ENCODE measurements at regions not wholly inside any gene's neighbourhood (a gene's known extent, or its start where the extent isn't known, plus 50 kb on each side); places are given as distances from the start of the nearest gene placed in this dataset.

DNA sequence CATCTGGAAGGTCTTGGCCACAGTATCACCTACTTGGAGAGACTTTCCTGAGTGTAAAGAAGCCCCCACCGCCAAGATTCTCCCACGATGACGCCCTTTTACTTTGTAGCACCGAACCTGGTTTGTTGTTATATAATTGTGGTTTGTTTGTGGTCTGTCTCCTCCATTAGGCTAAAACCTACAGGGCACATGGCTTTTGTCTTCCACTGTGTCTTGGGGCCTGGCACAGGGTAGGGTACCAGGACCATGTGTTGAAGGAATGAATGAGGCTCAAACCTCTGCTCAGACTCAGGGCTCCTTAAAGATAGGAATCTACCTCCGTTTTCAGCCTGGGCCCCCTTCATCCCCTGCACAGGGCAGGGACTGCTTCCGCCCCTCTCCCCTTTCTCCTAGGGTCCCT, 59.4 kb upstream of the CCDC167 start:
- intact Hi-C loops (cut with DNase I; ENCODE audit: low total_unique reads), result no loop called here
- H3K4me3 ChIP-seq (ENCODE audit: low read depth, poor library complexity, severe bottlenecking), result no peak overlapping the region
- DNase-seq (ENCODE audit: low spot score in 2 of 2), result no peak
- 63 to 81% methylated on average over 6 of the region's 6 CpGs for WGBS, 2 donors
- no peak for TF ChIP-seq POLR2A (IDR thresholded peaks at IDR 0.05)
- TF ChIP-seq, protein P1, sequence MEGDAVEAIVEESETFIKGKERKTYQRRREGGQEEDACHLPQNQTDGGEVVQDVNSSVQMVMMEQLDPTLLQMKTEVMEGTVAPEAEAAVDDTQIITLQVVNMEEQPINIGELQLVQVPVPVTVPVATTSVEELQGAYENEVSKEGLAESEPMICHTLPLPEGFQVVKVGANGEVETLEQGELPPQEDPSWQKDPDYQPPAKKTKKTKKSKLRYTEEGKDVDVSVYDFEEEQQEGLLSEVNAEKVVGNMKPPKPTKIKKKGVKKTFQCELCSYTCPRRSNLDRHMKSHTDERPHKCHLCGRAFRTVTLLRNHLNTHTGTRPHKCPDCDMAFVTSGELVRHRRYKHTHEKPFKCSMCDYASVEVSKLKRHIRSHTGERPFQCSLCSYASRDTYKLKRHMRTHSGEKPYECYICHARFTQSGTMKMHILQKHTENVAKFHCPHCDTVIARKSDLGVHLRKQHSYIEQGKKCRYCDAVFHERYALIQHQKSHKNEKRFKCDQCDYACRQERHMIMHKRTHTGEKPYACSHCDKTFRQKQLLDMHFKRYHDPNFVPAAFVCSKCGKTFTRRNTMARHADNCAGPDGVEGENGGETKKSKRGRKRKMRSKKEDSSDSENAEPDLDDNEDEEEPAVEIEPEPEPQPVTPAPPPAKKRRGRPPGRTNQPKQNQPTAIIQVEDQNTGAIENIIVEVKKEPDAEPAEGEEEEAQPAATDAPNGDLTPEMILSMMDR (IDR thresholded peaks at IDR 0.05), result no peak

DNA sequence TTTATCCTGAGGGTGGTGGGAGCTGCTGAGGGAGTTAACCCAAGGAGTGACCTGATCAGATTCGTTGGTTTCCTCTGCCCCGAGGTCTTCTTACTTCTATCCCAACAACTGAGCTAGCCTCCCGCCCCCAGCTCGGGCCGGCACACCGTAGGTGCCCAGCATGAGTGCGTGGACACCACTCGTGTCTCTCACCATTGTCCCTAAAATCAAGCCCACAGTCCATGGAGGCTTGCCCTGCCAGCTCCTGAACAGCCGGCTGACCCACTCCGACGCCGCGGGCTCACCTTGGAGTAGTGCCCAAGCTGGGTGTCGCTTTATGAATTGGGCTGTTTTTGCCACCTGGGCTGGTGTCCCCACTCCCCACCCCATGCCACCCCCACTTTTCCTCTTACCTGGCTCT, 59.0 kb upstream of the CCDC167 start:
- DNase-seq (ENCODE audit: low spot score in 2 of 2), result no peak
- WGBS, 2 donors, result 85 to 89% methylated on average over 13 to 14 of the region's 14 CpGs
- intact Hi-C loops (cut with DNase I; ENCODE audit: low total_unique reads), result no loop called here
- TF ChIP-seq, protein P1 (IDR thresholded peaks at IDR 0.05), result no peak
- TF ChIP-seq POLR2A (IDR thresholded peaks at IDR 0.05), result no peak
- H3K4me3 ChIP-seq (ENCODE audit: low read depth, poor library complexity, severe bottlenecking), result no peak overlapping the region

DNA sequence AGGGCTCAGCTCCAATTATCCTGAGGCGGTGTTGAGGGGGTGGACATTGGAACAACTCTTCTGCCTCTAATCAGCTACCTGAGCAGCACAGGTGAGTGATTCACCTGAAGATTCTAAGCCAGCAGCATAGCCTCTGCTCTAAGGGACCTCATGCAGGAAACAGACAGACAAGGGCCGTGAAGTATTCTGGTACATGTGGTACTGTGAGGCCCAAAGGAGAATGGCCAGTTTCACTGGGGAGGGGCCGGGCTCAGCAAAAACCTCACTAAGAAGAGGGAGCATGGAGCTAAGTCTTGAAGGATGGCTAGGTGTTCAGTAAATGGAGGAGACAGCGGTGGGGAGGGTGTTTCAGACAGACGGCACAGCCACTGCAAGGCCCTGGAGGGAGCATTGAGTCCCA, 58.5 kb upstream of the CCDC167 start:
- intact Hi-C loops (cut with DNase I; ENCODE audit: low total_unique reads), result no loop called here
- WGBS, 2 donors, result 81 to 87% methylated on average over 5 of the region's 5 CpGs
- DNase-seq (ENCODE audit: low spot score in 2 of 2), result no peak
- TF ChIP-seq POLR2A (IDR thresholded peaks at IDR 0.05), result no peak
- TF ChIP-seq, protein P1 (IDR thresholded peaks at IDR 0.05), result no peak
- H3K4me3 ChIP-seq (ENCODE audit: low read depth, poor library complexity, severe bottlenecking), result no peak overlapping the region

DNA sequence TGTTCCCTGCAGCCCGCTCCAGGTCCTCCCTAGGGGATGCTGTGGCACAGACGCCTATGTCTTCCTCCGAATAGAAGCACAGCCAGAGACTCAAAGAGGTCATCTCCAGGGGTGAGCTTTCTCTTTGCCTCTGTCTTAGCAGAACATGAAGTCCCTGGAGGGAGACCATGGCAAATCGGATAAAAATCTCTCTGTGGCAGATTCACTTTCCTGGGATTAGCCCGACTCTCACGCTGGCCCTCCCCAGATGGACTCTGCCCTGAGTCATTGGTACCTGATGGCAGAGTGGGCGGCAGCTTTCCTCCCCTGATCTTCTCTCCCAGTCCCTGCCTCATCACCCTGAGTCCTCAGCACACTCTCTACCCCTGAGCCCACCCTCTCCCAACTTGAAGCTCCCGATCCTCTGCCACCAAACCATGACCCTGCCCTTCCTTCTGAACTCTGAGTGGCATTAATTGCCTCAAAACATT, 58.0 kb upstream of the CCDC167 start:
- no peak overlapping the region for H3K4me3 ChIP-seq (ENCODE audit: low read depth, poor library complexity, severe bottlenecking)
- intact Hi-C loops (cut with DNase I; ENCODE audit: low total_unique reads), result no loop called here
- 75 to 83% methylated on average over 8 of the region's 8 CpGs for WGBS, 2 donors
- TF ChIP-seq POLR2A (IDR thresholded peaks at IDR 0.05), result no peak
- TF ChIP-seq, protein P1 (IDR thresholded peaks at IDR 0.05), result no peak
- DNase-seq (ENCODE audit: low spot score in 2 of 2), result no peak

DNA sequence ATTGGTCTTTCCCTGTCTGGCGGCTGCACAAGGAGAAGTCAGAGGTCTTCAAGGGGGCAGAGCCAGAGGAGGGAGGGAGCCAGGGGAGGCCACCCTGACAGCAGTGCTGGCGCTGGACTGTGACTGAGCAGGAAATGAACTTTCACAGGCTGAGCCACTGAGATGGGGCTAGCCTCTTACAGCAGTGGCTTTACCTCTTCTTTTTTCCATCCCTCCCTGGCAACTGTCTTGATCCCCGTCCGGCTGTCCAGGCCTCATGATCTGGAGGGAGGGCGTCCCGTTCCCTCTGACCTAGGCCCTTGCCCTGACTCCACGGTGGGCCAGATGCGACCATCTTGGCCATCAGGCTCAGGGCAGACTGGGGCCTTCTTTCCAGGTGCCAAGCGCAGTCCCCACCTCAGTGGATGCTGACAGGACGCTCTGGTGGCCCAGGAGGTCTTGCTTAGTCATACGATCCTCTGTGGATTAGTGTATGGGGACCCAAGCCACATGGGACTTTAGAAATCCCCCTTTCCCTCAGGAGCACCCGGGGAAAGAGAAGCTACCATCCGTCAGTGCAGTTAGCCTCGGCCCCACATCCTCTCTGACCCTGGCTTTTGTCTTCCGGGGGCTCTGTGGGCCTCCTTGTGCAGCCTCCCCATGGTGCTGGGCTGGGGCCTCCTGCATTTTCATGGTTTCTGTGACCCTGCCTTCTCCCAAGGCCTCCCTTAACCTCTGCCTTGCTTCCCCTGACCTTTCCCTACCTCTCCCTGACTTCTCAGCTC, 57.4 kb upstream of the CCDC167 start:
- intact Hi-C loops (cut with DNase I; ENCODE audit: low total_unique reads), result no loop called here
- 83 to 86% methylated on average over 15 of the region's 15 CpGs for WGBS, 2 donors
- no peak for DNase-seq (ENCODE audit: low spot score in 2 of 2)
- TF ChIP-seq, protein P1 (IDR thresholded peaks at IDR 0.05), result no peak
- no peak for TF ChIP-seq POLR2A (IDR thresholded peaks at IDR 0.05)
- H3K4me3 ChIP-seq (ENCODE audit: low read depth, poor library complexity, severe bottlenecking), result no peak overlapping the region

All from lower leg skin (tissue), 4 donors.